OCI-LY3 (cell line): ENCODE measurements at regions not wholly inside any gene's neighbourhood (a gene's known extent, or its start where the extent isn't known, plus 50 kb on each side); places are given as distances from the start of the nearest gene placed in this dataset.

ENCODE experiments used
- H2AFZ ChIP-seq: fragments of 200-600, 300-600 bp; shearing (Covaris generic); 2 replicates; pipeline ENCODE4 v1.6.0; 2014; ENCODE audit warnings: antibody characterized with exemption, low read depth, low read length
- H3K27ac ChIP-seq: fragments of 200-600, 300-600 bp; sonication (generic); 2 replicates; pipeline ENCODE4 v1.5.1; 2014; ENCODE audit warnings: mild to moderate bottlenecking, low read length, moderate library complexity, mixed read lengths
- H3K27me3 ChIP-seq: fragments of 200-600, 300-600 bp; sonication (generic); 2 replicates; pipeline ENCODE4 v1.6.1; 2014; ENCODE audit warnings: low read depth, low read length, mixed read lengths
- H3K36me3 ChIP-seq: fragments of 200-600, 300-600 bp; sonication (generic); replicated peaks from 2 replicates; pipeline ENCODE3; 2014; ENCODE audit warnings: low read depth, low read length, mixed read lengths
- H3K4me1 ChIP-seq: fragments of 300-600, 200-600 bp; sonication (generic); 2 replicates; pipeline ENCODE4 v1.6.1; 2014; ENCODE audit warnings: low read length, mixed read lengths
- H3K4me2 ChIP-seq: fragments of 200-600, 300-600 bp; sonication (generic); 2 replicates; pipeline ENCODE4 v1.6.1; 2014; ENCODE audit warnings: low read length, mixed read lengths
- H3K4me3 ChIP-seq: fragments of 300-600, 200-600 bp; sonication (generic); 2 replicates; pipeline ENCODE4 v1.5.1; 2014; ENCODE audit warnings: antibody characterized with exemption, mild to moderate bottlenecking, low read length, moderate library complexity
- H3K79me2 ChIP-seq: fragments of 300-600, 200-600 bp; shearing (Covaris generic); 2 replicates; pipeline ENCODE4 v1.6.1; 2014; ENCODE audit warnings: mild to moderate bottlenecking, low read length, mixed read lengths
- H3K9ac ChIP-seq: fragments of 300-600, 200-600 bp; shearing (Covaris generic); 2 replicates; pipeline ENCODE4 v1.6.0; 2014; ENCODE audit warnings: mild to moderate bottlenecking, low read length, moderate library complexity
- H3K9me3 ChIP-seq: fragments of 200-600, 300-600 bp; shearing (Covaris generic); 2 replicates; pipeline ENCODE4 v1.6.1; 2014; ENCODE audit warnings: low read length, mixed read lengths; ENCODE audit not compliant: insufficient read depth
- H4K20me1 ChIP-seq: fragments of 200-600, 300-600 bp; sonication (generic); 2 replicates; pipeline ENCODE4 v1.6.1; 2016; ENCODE audit warnings: low read length, mixed read lengths; ENCODE audit not compliant: insufficient read depth
- EZH2phosphoT487 ChIP-seq: fragments of 200-600 bp; shearing (Covaris generic); IDR thresholded peaks from 2 replicates; pipeline ENCODE4 v1.6.1; 2018; ENCODE audit warnings: antibody characterized with exemption, mixed run types, low read depth
- TF ChIP-seq, protein P1 (sequence below): fragments of 200-600, 300-600 bp; sonication (generic); IDR thresholded peaks from 2 replicates; pipeline ENCODE4 v1.5.1; 2014; ENCODE audit warnings: antibody characterized with exemption, low read length, low read depth

DNA sequence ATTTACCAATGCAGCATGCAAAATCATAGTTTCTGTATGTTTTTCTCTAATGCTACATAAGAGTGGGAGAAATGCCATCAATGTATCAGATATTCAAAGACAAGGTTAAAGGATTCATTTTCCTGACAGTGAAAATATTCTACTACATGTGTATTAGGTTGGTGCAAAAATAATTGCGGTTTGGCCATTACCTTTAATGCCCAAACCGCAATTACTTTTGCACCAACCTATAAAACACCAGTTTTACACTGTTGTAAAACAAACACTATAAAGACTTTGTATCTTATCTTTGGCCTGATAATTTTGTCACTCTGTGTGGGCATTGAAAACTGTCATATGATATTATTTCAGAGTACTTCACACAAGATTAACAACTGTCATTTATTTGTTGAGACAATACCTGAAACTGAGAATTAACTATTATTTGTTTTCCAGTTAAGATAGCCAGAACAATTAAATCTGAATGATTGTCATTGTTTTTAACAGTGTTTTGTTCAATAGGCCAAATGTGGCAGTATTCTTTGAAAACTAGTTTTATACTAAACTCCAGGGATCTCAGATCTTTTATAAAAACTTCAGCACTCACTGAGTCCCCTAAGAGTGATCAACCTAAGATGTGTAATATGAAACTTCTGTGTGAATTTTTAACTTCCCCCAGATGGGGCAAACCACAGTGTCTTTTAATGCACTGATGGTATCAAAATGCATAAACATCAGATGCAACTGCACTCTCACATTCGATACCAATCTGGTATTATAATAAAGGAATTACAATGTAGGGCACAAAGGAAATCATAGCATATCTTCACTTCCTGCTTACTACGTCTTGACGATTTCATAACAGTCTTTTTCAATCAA, 53.8 kb upstream of the FBN2 start:
- H3K4me3 ChIP-seq: no peak overlapping the region
- no peak for TF ChIP-seq EZH2phosphoT487
- TF ChIP-seq, protein P1, sequence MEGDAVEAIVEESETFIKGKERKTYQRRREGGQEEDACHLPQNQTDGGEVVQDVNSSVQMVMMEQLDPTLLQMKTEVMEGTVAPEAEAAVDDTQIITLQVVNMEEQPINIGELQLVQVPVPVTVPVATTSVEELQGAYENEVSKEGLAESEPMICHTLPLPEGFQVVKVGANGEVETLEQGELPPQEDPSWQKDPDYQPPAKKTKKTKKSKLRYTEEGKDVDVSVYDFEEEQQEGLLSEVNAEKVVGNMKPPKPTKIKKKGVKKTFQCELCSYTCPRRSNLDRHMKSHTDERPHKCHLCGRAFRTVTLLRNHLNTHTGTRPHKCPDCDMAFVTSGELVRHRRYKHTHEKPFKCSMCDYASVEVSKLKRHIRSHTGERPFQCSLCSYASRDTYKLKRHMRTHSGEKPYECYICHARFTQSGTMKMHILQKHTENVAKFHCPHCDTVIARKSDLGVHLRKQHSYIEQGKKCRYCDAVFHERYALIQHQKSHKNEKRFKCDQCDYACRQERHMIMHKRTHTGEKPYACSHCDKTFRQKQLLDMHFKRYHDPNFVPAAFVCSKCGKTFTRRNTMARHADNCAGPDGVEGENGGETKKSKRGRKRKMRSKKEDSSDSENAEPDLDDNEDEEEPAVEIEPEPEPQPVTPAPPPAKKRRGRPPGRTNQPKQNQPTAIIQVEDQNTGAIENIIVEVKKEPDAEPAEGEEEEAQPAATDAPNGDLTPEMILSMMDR: no peak
- H4K20me1 ChIP-seq: no peaks in the 10 kb centered on the region
- no peaks in the 10 kb centered on the region for H3K36me3 ChIP-seq
- no peaks in the 10 kb centered on the region for H3K27me3 ChIP-seq
- no peak overlapping the region for H2AFZ ChIP-seq
- 0 out of 2 replicates have a peak, but pooled peaks cover 2% of the 10 kb centered on the region for H3K4me1 ChIP-seq
- H3K79me2 ChIP-seq: no peaks in the 10 kb centered on the region
- no peak overlapping the region for H3K4me2 ChIP-seq
- H3K9ac ChIP-seq: no peak overlapping the region
- H3K9me3 ChIP-seq: no peaks in the 10 kb centered on the region
- H3K27ac ChIP-seq: no peak overlapping the region

DNA sequence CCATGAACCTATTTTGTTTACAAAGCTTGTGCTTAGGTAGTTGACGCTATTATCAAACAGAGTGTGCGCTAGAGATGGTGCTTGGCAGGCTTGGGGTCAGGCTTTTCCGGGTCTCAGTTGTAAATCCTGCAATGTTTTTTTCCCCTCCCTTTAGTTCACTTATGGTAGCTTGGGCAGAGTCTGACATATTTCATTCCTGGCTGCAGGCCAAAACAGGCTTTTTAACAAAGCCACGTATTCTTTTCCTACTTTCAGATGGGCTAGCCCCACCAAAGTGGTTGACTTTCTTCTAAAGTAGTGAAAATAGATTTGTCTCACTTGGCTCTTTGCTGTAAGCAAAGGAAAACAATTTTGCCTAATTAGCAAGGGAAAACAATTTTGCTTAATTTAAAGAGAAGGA, 58.0 kb upstream of the FBN2 start:
- no peak overlapping the region for H3K4me3 ChIP-seq
- H3K79me2 ChIP-seq: no peaks in the 10 kb centered on the region
- no peak overlapping the region for H3K27ac ChIP-seq
- no peaks in the 10 kb centered on the region for H3K27me3 ChIP-seq
- no peaks in the 10 kb centered on the region for H3K9me3 ChIP-seq
- H3K36me3 ChIP-seq: no peaks in the 10 kb centered on the region
- TF ChIP-seq, protein P1: no peak
- no peak for TF ChIP-seq EZH2phosphoT487
- H2AFZ ChIP-seq: no peak overlapping the region
- H3K4me2 ChIP-seq: no peak overlapping the region
- H4K20me1 ChIP-seq: no peaks in the 10 kb centered on the region
- H3K4me1 ChIP-seq: no peaks in the 10 kb centered on the region
- no peak overlapping the region for H3K9ac ChIP-seq

DNA sequence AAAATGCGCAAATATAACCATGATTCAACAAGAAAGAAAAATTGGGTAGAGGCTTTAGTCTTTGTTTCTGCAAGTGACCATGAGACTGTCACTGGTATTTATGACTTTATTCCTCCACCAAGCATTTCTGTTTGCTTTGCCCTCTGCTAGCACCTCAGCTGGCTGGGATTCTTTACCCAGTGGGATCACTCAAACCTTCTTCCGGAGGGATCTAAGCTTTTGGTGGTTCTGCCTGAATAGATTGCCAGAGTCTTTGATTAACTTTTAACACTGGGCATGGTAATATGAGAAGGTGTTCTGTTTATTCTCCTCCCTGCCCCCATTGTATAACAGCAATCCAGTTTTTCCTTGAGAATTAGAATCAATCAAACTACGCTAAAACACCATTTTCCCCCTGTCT, 59.1 kb upstream of the FBN2 start:
- Histone ChIP-seq H3K9me3 (no peaks in the 10 kb centered on the region), H3K27ac (no peak overlapping the region), H3K4me3 (no peak overlapping the region), H3K4me1 (no peaks in the 10 kb centered on the region), H3K36me3 (no peaks in the 10 kb centered on the region), H3K27me3 (no peaks in the 10 kb centered on the region), H3K4me2 (no peak overlapping the region), H4K20me1 (no peaks in the 10 kb centered on the region), H3K79me2 (no peaks in the 10 kb centered on the region), H3K9ac (no peak overlapping the region), H2AFZ (no peak overlapping the region)
- TF ChIP-seq EZH2phosphoT487: no peak
- TF ChIP-seq, protein P1: no peak

- H3K4me1 ChIP-seq: no peaks in the 10 kb centered on the region
- TF ChIP-seq EZH2phosphoT487: no peak
- TF ChIP-seq, protein P1: no peak
- no peaks in the 10 kb centered on the region for H4K20me1 ChIP-seq
- no peaks in the 10 kb centered on the region for H3K27me3 ChIP-seq
- H2AFZ ChIP-seq: no peak overlapping the region
- no peaks in the 10 kb centered on the region for H3K79me2 ChIP-seq
- H3K4me2 ChIP-seq: no peak overlapping the region
- no peak overlapping the region for H3K4me3 ChIP-seq
- no peaks in the 10 kb centered on the region for H3K36me3 ChIP-seq
- no peaks in the 10 kb centered on the region for H3K9me3 ChIP-seq
- H3K27ac ChIP-seq: no peak overlapping the region
- no peak overlapping the region for H3K9ac ChIP-seq
These were observed 75.1 kb upstream of the FBN2 start for GRCh38 chr5:128613128-128613527.
